IMR-90 (cell line): ENCODE measurements at regions not wholly inside any gene's neighbourhood (a gene's known extent, or its start where the extent isn't known, plus 50 kb on each side); places are given as distances from the start of the nearest gene placed in this dataset.

Experiments
- ATAC-seq: fragments of 200-7000 bp; cut with Tn5 transposase; 2 replicates; pipeline ENCODE4 v1.9.1; 2020; ENCODE audit warnings: low read depth, mild to moderate bottlenecking, moderate library complexity
- BruUV-seq: library from RNA; stranded (reverse); fragments of 400-500 nt; replicated peaks from 2 replicates; lab custom pipeline; 2021; lab: Mats Ljungman, UMichigan
- CTCF ChIA-PET: fragments of 300-600 bp; formaldehyde crosslinking; extraction: SDS; loops from one replicate; lab custom pipeline; 2021; ENCODE audit warnings: antibody characterized with exemption; lab: Yijun Ruan, JAX
- POLR2A ChIA-PET: fragments of 300-600 bp; sonication (Branson Sonifier 250); formaldehyde crosslinking; loops from one replicate; lab custom pipeline; 2022; ENCODE audit warnings: antibody characterized with exemption; ENCODE audit not compliant: unreplicated experiment; lab: Charles Lee
- DNase-seq: peaks from one replicate; pipeline ENCODE4 v3.0.0; 2013
- H2AFZ ChIP-seq: replicated peaks from 2 replicates; pipeline ENCODE3; 2013; ENCODE audit warnings: low read length, mild to moderate bottlenecking; ENCODE audit not compliant: poor library complexity
- H2AK5ac ChIP-seq: 2 replicates; pipeline ENCODE4 v1.6.1; 2013; ENCODE audit warnings: low read depth, low read length, inconsistent platforms
- H2AK9ac ChIP-seq: replicated peaks from 2 replicates; pipeline ENCODE3; 2013; ENCODE audit warnings: mild to moderate bottlenecking, low read depth, low read length, moderate library complexity; ENCODE audit not compliant: poor library complexity
- H2BK120ac ChIP-seq: 2 replicates; pipeline ENCODE4 v1.6.1; 2013; ENCODE audit warnings: low read depth, low read length, inconsistent platforms
- H2BK15ac ChIP-seq: 3 replicates; pipeline ENCODE4 v1.6.1; 2013; ENCODE audit warnings: low read depth, low read length, inconsistent platforms
- H2BK20ac ChIP-seq: 2 replicates; pipeline ENCODE4 v1.6.1; 2013; ENCODE audit warnings: low read depth, mild to moderate bottlenecking, inconsistent platforms, low read length, moderate library complexity
- H2BK5ac ChIP-seq: 2 replicates; pipeline ENCODE4 v1.6.1; 2013; ENCODE audit warnings: mild to moderate bottlenecking, low read depth, low read length, inconsistent platforms; ENCODE audit not compliant: poor library complexity, severe bottlenecking
- H3K14ac ChIP-seq: replicated peaks from 2 replicates; pipeline ENCODE4 v1.6.1; 2013; ENCODE audit warnings: low read depth, low read length, inconsistent platforms
- H3K18ac ChIP-seq: 2 replicates; pipeline ENCODE4 v1.6.1; 2013; ENCODE audit warnings: low read depth, low read length, control low read depth
- H3K23ac ChIP-seq: 2 replicates; pipeline ENCODE4 v1.6.1; 2013; ENCODE audit warnings: low read depth, low read length, inconsistent platforms
- H3K27ac ChIP-seq: 2 replicates; pipeline ENCODE4 v1.5.1; 2013; ENCODE audit warnings: mild to moderate bottlenecking, control low read depth, low read length; ENCODE audit not compliant: insufficient read depth
- H3K27me3 ChIP-seq: 2 replicates; pipeline ENCODE4 v1.6.1; 2013; ENCODE audit warnings: low read length; ENCODE audit not compliant: control insufficient read depth, insufficient read depth
- H3K36me3 ChIP-seq: 2 replicates; pipeline ENCODE4 v1.6.1; 2013; ENCODE audit warnings: low read length, mixed read lengths; ENCODE audit not compliant: control insufficient read depth, insufficient read depth
- H3K4ac ChIP-seq: 2 replicates; pipeline ENCODE4 v1.6.1; 2013; ENCODE audit warnings: low read depth, low read length, inconsistent platforms
- H3K4me1 ChIP-seq: 2 replicates; pipeline ENCODE4 v1.6.1; 2013; ENCODE audit warnings: low read length, mixed read lengths; ENCODE audit not compliant: control insufficient read depth, insufficient read depth
- H3K4me2 ChIP-seq: 2 replicates; pipeline ENCODE4 v1.6.1; 2013; ENCODE audit warnings: low read depth, mild to moderate bottlenecking, control low read depth, low read length, moderate library complexity
- H3K4me3 ChIP-seq: 2 replicates; pipeline ENCODE4 v1.5.1; 2013; ENCODE audit warnings: low read depth, mild to moderate bottlenecking, control low read depth, low read length, moderate library complexity; ENCODE audit not compliant: insufficient read depth
- H3K56ac ChIP-seq: 2 replicates; pipeline ENCODE4 v1.6.1; 2013; ENCODE audit warnings: low read length, inconsistent platforms; ENCODE audit not compliant: insufficient read depth; ENCODE audit errors: extremely low read depth
- H3K79me1 ChIP-seq, 2 experiments: 2 replicates each; pipeline ENCODE4 v1.6.1; 2013; ENCODE audit warnings: low read length in 2 of 2, inconsistent platforms in 1 of 2, low read depth in 1 of 2
- H3K9ac ChIP-seq: 2 replicates; pipeline ENCODE4 v1.6.1; 2013; ENCODE audit warnings: low read depth, low read length, control low read depth
- H3K9me1 ChIP-seq: 2 replicates; pipeline ENCODE4 v1.6.1; 2013; ENCODE audit warnings: low read length, inconsistent platforms; ENCODE audit not compliant: insufficient read depth
- H3K9me3 ChIP-seq: 2 replicates; pipeline ENCODE4 v1.6.1; 2013; ENCODE audit warnings: low read length; ENCODE audit not compliant: control insufficient read depth, insufficient read depth
- H4K20me1 ChIP-seq: 2 replicates; pipeline ENCODE4 v1.6.1; 2013; ENCODE audit warnings: low read length, inconsistent platforms; ENCODE audit not compliant: insufficient read depth
- H4K5ac ChIP-seq: 2 replicates; pipeline ENCODE4 v1.6.1; 2013; ENCODE audit warnings: mild to moderate bottlenecking, low read depth, low read length, control low read depth
- H4K8ac ChIP-seq, 2 experiments: 2 replicates each; pipeline ENCODE4 v1.6.1; 2013; ENCODE audit warnings: low read depth in 2 of 2, low read length in 2 of 2, control low read depth in 1 of 2, inconsistent platforms in 1 of 2
- H4K91ac ChIP-seq: 2 replicates; pipeline ENCODE4 v1.6.1; 2013; ENCODE audit warnings: low read depth, low read length, inconsistent platforms; ENCODE audit not compliant: insufficient read depth
- BHLHE40 ChIP-seq: fragments of 150-350 bp; IDR thresholded peaks from 2 replicates; pipeline ENCODE4 v1.6.1; 2016; ENCODE audit warnings: mild to moderate bottlenecking, low read depth, low read length
- CEBPB ChIP-seq: IDR thresholded peaks from 2 replicates; pipeline ENCODE4 v1.6.1; 2012; ENCODE audit warnings: low read depth, low read length, improper control_type of control experiment
- CHD1 ChIP-seq: IDR thresholded peaks from 2 replicates; pipeline ENCODE4 v1.6.1; 2012; ENCODE audit warnings: low read depth, low read length, improper control_type of control experiment
- ELK1 ChIP-seq: fragments of 150-350 bp; IDR thresholded peaks from 2 replicates; pipeline ENCODE4 v1.6.1; 2016; ENCODE audit warnings: low read depth, mild to moderate bottlenecking, low read length, moderate library complexity, borderline replicate concordance
- FOS ChIP-seq: fragments of 150-350 bp; IDR thresholded peaks from 2 replicates; pipeline ENCODE4 v1.6.1; 2016; ENCODE audit warnings: low read depth, low read length
- MAFK ChIP-seq: IDR thresholded peaks from 2 replicates; pipeline ENCODE4 v1.6.1; 2012; ENCODE audit warnings: low read depth, low read length, improper control_type of control experiment
- MAZ ChIP-seq: IDR thresholded peaks from 2 replicates; pipeline ENCODE4 v1.6.1; 2012; ENCODE audit warnings: low read depth, mild to moderate bottlenecking, low read length, improper control_type of control experiment, moderate library complexity, borderline replicate concordance
- MXI1 ChIP-seq: IDR thresholded peaks from 2 replicates; pipeline ENCODE4 v1.6.1; 2012; ENCODE audit warnings: low read depth, mild to moderate bottlenecking, low read length, moderate library complexity, borderline replicate concordance
- NFE2L2 ChIP-seq: fragments of 150-350 bp; IDR thresholded peaks from 2 replicates; pipeline ENCODE4 v1.6.1; 2016; ENCODE audit warnings: low read depth, mild to moderate bottlenecking, low read length
- POLR2A ChIP-seq: IDR thresholded peaks from 2 replicates; pipeline ENCODE4 v1.6.1; 2012; ENCODE audit warnings: mild to moderate bottlenecking, low read depth, low read length
- RAD21 ChIP-seq: IDR thresholded peaks from 2 replicates; pipeline ENCODE4 v1.6.1; 2012; ENCODE audit warnings: low read length, improper control_type of control experiment
- RCOR1 ChIP-seq: IDR thresholded peaks from 2 replicates; pipeline ENCODE4 v1.6.1; 2012; ENCODE audit warnings: mild to moderate bottlenecking, low read length, improper control_type of control experiment; ENCODE audit not compliant: insufficient replicate concordance
- RFX5 ChIP-seq: IDR thresholded peaks from 2 replicates; pipeline ENCODE4 v1.8.0; 2012; ENCODE audit warnings: low read depth, mild to moderate bottlenecking, low read length, moderate library complexity
- SMC3 ChIP-seq: fragments of 150-350 bp; IDR thresholded peaks from 2 replicates; pipeline ENCODE4 v1.6.1; 2016; ENCODE audit warnings: low read depth, mild to moderate bottlenecking, antibody characterized with exemption, low read length, moderate library complexity
- dilution Hi-C: fragments of 300-500 bp; cut with HindIII; formaldehyde crosslinking; loops from one replicate; pipeline ENCODE4 v1.14.3; 2018; ENCODE audit warnings: low sequenced_read_pairs; ENCODE audit not compliant: unreplicated experiment
- in situ Hi-C: fragments of 300-500 bp; cut with MboI; formaldehyde crosslinking; loops from 3 replicates; pipeline ENCODE4 v1.14.3; 2019; ENCODE audit warnings: low sequenced_read_pairs, inconsistent platforms, mixed read lengths
- intact Hi-C: fragments of 100-400 bp; cut with micrococcal nuclease; formaldehyde crosslinking; loops from 2 replicates; pipeline ENCODE4 v1.10.0; 2022
- TF ChIP-seq, protein P1 (sequence below): fragments of 150-350 bp; IDR thresholded peaks from 2 replicates; pipeline ENCODE4 v1.6.1; 2017; ENCODE audit warnings: mild to moderate bottlenecking, antibody characterized with exemption, low read length, low read depth
- TF ChIP-seq, protein P2 (sequence below): conservative IDR thresholded peaks from 2 replicates; pipeline ENCODE4 v1.5.1; 2012; ENCODE audit warnings: mild to moderate bottlenecking, low read depth, low read length, improper control_type of control experiment

DNA sequence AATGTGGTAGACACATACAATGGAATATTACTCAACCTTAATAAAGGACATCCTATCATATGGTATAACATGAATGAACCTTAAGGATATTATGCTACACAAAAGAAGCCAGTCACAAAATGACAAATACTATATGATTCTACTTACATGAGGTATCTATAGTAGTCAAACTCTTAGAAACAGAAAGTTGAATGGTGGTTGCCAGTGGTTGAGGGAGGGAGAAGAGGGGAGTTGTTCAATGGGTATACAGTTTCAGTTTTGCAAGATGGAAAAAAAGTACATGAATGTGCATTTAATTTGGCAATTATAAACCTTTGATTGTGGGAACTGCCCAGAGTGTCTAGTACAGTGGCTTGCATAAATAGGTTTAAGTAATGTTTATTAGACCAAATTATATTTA lies 473.3 kb upstream of the ZNF608 start:
- no peaks in the 10 kb centered on the region for H3K9me3 ChIP-seq
- intact Hi-C loops, result no loop called here
- no peak overlapping the region for H2BK5ac ChIP-seq
- H2BK15ac ChIP-seq, result no peak overlapping the region
- ATAC-seq (no peak), DNase-seq (no peak)
- H3K9ac ChIP-seq, result no peak overlapping the region
- TF ChIP-seq FOS (no peak), RAD21 (no peak), NFE2L2 (no peak), RFX5 (no peak), ELK1 (no peak), MXI1 (no peak), SMC3 (no peak), BHLHE40 (no peak), CHD1 (no peak), RCOR1 (no peak), MAZ (no peak), POLR2A (no peak), CEBPB (no peak), MAFK (no peak)
- TF ChIP-seq, protein P1, sequence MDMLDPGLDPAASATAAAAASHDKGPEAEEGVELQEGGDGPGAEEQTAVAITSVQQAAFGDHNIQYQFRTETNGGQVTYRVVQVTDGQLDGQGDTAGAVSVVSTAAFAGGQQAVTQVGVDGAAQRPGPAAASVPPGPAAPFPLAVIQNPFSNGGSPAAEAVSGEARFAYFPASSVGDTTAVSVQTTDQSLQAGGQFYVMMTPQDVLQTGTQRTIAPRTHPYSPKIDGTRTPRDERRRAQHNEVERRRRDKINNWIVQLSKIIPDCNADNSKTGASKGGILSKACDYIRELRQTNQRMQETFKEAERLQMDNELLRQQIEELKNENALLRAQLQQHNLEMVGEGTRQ, result no peak
- TF ChIP-seq, protein P2, sequence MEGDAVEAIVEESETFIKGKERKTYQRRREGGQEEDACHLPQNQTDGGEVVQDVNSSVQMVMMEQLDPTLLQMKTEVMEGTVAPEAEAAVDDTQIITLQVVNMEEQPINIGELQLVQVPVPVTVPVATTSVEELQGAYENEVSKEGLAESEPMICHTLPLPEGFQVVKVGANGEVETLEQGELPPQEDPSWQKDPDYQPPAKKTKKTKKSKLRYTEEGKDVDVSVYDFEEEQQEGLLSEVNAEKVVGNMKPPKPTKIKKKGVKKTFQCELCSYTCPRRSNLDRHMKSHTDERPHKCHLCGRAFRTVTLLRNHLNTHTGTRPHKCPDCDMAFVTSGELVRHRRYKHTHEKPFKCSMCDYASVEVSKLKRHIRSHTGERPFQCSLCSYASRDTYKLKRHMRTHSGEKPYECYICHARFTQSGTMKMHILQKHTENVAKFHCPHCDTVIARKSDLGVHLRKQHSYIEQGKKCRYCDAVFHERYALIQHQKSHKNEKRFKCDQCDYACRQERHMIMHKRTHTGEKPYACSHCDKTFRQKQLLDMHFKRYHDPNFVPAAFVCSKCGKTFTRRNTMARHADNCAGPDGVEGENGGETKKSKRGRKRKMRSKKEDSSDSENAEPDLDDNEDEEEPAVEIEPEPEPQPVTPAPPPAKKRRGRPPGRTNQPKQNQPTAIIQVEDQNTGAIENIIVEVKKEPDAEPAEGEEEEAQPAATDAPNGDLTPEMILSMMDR, result no peak
- dilution Hi-C loops, result no loop called here
- no peak overlapping the region for H4K8ac ChIP-seq
- no TSS peak for BruUV-seq
- in situ Hi-C loops, result no loop called here
- no peaks in the 10 kb centered on the region for H4K20me1 ChIP-seq
- H3K27ac ChIP-seq, result no peak overlapping the region
- no peaks in the 10 kb centered on the region for H3K36me3 ChIP-seq
- no peak overlapping the region for H3K14ac ChIP-seq
- H2AK5ac ChIP-seq, result no peak overlapping the region
- no peak overlapping the region for H3K23ac ChIP-seq
- no peak overlapping the region for H4K91ac ChIP-seq
- no peaks in the 10 kb centered on the region for H3K4me1 ChIP-seq
- no peak overlapping the region for H3K4ac ChIP-seq
- no peak overlapping the region for H2BK20ac ChIP-seq
- ChIA-PET CTCF (interaction anchor here (0.6 kb wide), 1 partner anchor 109 kb away, joined by 3 read pairs; no protein-coding TSS in a partner anchor), POLR2A (no interaction called here)
- H3K4me3 ChIP-seq, result no peak overlapping the region
- H2BK120ac ChIP-seq, result no peak overlapping the region
- H4K5ac ChIP-seq, result no peak overlapping the region
- no peak overlapping the region for H2AFZ ChIP-seq
- H3K79me1 ChIP-seq, result no peaks in the 10 kb centered on the region
- H3K56ac ChIP-seq, result no peak overlapping the region
- H2AK9ac ChIP-seq, result no peak overlapping the region
- no peaks in the 10 kb centered on the region for H3K9me1 ChIP-seq
- no peak overlapping the region for H3K4me2 ChIP-seq
- no peak overlapping the region for H3K18ac ChIP-seq
- no peaks in the 10 kb centered on the region for H3K27me3 ChIP-seq
